ENCODE measurements at regions not wholly inside any gene's neighbourhood (a gene's known extent, or its start where the extent isn't known, plus 50 kb on each side); places are given as distances from the start of the nearest gene placed in this dataset.
A peak's percentile ranks its signal among the peaks of the same experiment; 100 is the strongest.
"Not testable (repeated sequence)": the region's sequence is repeated elsewhere in the genome, so short reads cannot be mapped to it uniquely, and the experiment has no call there.

GRCh38 chr1:176396604-176397395, 66.2 kb upstream of the PAPPA2 start:
- not testable (repeated sequence) for DNase-seq (ENCODE audit: low read depth, low spot score)

- no peak for DNase-seq (ENCODE audit: low read depth, low spot score)
Observed at GRCh38 chr1:176391621-176392020, 71.4 kb upstream of the PAPPA2 start.

- peak; percentile 90 for DNase-seq (ENCODE audit: low read depth, low spot score)
Observed at GRCh38 chr1:176384841-176385240, 78.1 kb upstream of the PAPPA2 start.

DNA sequence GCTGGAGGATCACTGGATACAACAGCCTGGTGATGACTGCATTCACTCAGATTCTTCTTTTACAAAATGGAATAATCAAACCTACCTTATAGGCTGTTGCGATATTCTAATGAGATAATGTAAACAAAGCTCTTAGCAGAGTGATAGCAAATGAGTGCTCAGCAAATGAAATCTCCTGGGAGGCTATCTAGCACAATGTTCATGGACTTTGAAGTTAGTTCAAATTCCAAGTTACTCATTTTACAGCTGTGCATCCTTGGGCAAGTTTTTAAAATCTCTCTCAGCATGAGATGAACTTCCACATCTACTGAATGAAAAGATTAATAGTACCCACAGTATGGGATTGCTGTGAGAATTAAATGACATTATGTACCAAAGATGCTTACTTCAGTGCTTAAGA, 80.8 kb upstream of the PAPPA2 start:
- DNase-seq (ENCODE audit: low read depth, low spot score), result no peak

- DNase-seq (ENCODE audit: low read depth, low spot score), result peak; percentile 29
Observed at GRCh38 chr1:176379626-176380339, 83.2 kb upstream of the PAPPA2 start.

DNA sequence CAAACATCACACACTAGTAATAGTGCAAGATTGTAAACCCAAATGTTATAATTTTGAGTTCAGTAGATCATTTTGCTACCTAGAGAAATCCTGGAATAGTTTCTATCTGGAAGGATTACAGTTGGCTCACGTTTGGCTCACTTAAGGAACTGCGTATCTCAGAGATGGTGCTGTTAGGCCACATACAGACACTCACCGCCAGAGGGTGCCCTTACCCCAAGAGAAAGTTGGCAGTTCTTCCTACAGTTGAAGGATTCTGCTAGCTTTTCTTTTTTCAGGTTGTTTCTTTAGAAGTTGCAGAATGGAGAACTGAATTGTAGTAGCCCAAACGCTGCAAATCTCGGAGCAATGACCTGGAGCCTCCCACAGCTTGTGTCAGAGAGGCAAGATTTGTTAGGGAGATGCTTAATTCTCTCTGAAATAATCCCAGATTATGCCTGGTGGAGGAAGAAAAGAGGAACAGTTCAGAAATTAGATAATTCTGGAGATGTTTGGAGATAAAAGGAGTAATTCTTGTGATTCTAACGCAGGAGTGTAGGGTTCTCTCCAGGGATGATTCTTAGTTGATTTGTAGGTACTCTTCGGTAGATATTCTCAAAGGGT, 87.9 kb upstream of the PAPPA2 start:
- peak; percentile 88 for DNase-seq (ENCODE audit: low read depth, low spot score)

DNA sequence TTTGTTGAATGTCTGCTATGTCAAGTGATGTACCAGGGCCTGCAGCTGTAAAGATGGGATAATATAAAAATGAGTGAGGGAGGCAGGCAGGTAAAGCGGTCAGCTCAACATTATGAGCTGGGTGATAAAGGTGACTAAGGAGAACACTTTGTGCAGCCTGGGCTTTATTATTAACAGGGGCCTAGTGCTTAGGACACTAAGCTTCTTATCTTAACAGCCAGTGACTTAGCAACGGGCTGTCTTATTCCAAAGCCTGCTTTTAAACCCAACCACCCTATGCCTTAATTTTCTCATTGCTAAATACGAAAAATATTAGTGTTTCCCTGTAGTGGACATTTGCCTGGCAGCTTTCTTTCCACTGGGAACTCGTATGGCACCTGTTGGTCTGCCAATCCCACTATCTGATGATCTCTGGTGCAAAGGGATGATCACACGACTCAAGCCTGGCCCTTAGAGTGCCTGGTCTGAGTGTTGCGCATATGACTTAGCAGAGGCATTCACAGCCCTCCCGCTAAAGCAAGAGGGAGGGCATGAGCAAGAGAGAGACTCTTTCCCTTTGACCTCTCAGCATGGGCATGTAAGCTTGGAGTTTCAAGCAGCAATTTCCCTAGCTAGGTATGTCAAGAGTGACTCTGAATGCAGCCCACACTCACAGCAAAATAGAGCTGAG, 98.6 kb upstream of the PAPPA2 start:
- DNase-seq (ENCODE audit: low read depth, low spot score), result no peak

DNA sequence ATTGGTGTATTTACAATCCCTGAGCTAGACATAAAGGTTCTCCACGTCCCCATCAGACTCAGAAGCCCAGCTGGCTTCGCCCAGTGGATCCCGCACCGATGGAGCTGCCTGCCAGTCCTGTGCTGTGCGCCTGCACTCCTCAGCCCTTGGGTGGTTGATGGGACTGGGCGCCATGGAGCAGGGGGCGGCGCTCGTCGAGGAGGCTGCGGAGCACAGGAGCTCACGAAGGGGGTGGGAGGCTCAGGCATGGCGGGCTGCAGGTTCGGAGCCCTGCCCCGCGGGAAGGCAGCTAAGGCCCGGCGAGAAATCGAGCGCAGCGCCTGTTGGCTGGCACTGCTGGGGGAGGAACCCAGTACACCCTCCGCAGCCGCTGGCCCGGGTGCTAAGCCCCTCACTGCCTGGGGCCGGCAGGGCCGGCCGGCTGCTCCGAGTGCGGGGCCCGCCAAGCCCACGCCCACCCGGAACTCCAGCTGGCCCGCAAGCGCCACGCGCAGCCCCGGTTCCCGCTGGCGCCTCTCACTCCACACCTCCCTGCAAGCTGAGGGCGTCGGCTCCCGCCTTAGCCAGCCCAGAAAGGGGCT, 113.8 kb upstream of the PAPPA2 start:
- DNase-seq (ENCODE audit: low read depth, low spot score), result not testable (repeated sequence)

DNA sequence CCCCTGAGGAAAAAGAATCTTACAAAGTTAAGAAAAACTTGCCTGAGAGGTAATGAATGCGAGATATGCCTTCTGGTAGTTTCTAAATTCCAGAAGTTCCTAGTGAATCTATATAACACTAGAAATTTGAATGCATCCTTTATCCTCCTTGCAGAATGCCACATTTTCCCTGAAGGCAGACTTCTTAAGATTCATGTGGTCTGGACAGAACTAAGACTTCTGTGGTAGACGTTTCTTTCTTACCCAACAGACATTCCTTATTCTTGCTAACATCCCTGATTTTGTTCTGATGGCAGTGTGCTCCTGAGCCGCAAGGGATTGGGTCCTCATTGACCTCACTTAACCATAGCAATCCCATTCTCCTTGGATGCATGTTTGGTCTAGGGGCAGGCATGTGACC, 121.3 kb upstream of the PAPPA2 start:
- DNase-seq (ENCODE audit: low read depth, low spot score), result no peak

DNA sequence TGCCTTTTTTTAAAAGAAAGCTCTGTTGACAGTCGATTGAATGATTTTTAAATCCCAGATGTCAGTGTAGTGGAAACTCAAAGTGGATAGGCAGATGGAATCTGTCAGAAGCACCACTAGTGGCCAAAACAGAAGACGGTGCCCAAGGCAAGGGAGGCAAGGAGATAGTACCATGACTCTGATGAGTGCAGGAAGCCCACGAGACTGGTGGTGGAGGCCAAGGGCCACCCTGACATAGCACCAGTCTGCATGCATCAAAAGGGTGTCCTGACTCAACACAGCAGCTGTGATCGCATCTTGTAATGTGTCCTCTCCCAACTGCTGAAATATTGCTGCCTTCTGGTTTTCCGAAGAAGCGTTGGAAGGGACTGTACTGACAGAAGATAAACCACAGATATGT, 124.1 kb upstream of the PAPPA2 start:
- DNase-seq (ENCODE audit: low read depth, low spot score), result no peak

GRCh38 chr1:176330782-176331181, 123.7 kb upstream of the COP1 start:
- DNase-seq (ENCODE audit: low read depth, low spot score), result no peak

DNA sequence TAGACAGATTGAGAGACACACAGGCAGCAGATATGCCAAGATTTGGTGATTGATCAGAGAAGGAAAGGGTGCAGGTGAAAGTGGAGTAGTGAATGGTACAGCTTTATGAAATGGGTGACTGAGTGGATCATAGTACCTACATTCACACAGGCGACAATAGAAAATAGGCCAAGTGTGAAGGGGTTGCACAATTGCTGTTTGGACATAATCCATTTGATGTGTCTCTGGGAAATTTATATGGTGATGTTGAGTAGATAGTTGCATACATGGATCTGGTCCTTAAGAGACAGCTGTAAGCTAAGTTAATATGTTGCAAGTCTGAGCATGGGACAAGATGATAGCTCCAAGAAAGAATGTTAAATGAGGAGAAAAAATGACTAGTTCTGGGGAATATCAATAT, 118.6 kb upstream of the COP1 start:
- DNase-seq (ENCODE audit: low read depth, low spot score), result no peak

GRCh38 chr1:176323472-176323871, 116.4 kb upstream of the COP1 start:
- DNase-seq (ENCODE audit: low read depth, low spot score), result no peak

DNA sequence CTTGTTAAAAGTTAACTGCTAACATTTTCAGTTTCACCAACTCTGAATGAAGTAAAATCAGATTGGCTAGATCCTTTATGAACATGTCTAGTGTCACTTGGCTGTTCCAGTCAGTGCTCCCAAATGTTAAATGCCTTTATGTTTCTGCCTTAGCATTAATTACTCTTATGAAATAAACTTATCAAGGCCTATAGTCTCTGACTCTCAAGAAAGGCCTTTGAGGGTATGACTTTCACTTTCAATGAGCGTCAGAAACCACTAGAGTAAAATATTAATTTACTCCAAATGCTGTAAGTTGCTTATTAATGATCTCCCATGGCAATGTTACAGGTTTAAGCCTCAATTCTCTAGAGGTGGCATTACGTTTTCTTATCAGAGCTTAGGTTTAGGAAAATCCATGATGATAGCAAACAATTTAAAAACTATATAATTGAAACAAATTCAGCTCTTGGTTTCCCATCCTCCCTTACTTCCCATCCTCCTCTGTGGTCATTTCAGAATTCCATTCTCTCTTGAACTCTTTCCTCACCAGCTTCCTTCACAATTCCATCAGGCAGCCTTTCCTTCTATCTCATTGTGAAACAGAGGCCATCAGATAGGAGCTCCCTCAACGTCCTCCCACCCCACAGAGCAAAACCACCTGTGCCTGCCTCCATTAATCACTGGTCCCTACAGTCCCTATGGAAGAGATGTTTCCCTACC, 108.6 kb upstream of the COP1 start:
- no peak for DNase-seq (ENCODE audit: low read depth, low spot score)

DNA sequence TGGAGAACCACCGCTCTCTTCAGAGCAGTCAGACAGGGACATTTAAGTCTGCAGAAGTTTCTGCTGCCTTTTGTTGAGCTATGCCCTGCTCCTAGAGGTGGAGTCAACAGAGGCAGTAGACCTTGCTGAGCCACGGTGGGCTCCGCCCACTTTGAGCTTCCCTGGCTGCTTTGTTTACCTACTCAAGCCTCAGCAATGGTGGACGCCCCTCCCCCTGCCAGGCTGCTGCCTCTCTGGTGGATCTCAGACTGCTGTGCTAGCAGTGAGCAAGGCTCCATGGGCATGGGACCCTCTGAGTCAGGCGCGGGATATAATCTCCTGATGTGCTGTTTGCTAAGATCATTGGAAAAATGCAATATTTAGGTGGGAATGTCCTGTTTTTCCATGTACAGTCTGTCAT, 89.5 kb upstream of the COP1 start:
- not testable (repeated sequence) for DNase-seq (ENCODE audit: low read depth, low spot score)

DNA sequence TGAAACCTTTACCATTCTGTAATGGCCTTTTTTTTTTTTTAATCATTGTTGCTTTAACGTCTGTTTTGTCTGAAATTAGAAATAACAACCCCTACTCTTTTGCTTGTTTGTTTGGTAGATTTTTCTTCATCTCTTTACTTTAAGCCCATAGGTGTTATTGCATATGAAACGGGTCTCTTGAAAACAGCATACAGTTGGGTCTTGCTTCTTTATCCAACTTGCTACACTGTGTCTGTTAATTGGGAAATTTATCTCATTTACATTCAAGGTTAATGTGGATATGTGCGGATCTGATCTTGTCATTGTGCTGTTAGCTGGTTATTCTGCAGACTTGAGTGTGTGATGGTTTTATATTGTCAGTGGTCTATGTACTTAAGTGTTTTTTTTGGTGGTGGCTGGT, 78.9 kb upstream of the COP1 start:
- DNase-seq (ENCODE audit: low read depth, low spot score), result no peak

DNA sequence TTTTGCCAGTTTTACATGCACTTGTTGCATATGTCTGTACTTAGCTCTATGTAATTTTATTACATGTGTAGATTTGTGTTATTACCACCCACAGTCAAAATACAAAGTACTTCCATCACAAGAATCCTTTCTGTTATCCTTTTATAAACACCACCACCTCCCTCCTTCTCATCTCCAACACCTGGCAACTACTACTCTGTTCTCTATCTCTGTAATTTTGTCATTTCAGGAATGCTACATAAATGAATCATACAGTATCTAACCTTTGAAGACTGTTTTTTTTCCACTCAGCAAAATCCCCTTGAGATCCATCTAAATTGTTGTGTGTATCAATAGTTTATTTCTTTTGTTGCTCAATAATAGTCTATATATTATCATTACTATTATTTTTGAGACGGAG, 64.5 kb upstream of the COP1 start:
- no peak for DNase-seq (ENCODE audit: low read depth, low spot score)

Data from astrocyte of the hippocampus (primary cell).